ENCODE measurements at regions not wholly inside any gene's neighbourhood (a gene's known extent, or its start where the extent isn't known, plus 50 kb on each side); places are given as distances from the start of the nearest gene placed in this dataset.

DNA sequence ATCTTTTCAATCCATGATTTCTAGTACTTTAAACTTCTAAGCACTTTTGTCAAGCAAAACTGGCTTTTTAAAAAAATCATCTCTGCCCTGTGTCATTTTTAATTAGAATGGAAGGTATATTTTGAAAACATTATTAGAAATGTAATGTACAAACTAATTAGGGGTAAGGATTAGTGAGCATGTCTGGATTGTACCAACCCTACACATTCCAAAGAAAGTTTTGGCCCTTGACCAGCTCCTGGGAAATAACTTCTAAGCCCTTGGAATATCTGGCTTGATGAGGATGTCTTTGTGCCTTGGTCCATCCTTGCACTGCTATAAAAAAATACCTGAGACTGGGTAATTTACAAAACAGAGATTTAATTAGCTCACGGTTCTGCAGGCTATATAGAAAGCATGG is 876.5 kb downstream of the RAPGEF2 start:
- TF ChIP-seq, protein P1, sequence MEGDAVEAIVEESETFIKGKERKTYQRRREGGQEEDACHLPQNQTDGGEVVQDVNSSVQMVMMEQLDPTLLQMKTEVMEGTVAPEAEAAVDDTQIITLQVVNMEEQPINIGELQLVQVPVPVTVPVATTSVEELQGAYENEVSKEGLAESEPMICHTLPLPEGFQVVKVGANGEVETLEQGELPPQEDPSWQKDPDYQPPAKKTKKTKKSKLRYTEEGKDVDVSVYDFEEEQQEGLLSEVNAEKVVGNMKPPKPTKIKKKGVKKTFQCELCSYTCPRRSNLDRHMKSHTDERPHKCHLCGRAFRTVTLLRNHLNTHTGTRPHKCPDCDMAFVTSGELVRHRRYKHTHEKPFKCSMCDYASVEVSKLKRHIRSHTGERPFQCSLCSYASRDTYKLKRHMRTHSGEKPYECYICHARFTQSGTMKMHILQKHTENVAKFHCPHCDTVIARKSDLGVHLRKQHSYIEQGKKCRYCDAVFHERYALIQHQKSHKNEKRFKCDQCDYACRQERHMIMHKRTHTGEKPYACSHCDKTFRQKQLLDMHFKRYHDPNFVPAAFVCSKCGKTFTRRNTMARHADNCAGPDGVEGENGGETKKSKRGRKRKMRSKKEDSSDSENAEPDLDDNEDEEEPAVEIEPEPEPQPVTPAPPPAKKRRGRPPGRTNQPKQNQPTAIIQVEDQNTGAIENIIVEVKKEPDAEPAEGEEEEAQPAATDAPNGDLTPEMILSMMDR (IDR thresholded peaks at IDR 0.05): no peak
- TF ChIP-seq POLR2AphosphoS5 (IDR thresholded peaks at IDR 0.05; ENCODE audit: low read depth, low read length): no peak
- no peak for TF ChIP-seq TCF7L2 (IDR thresholded peaks at IDR 0.05; ENCODE audit: low read depth, low read length)
- TF ChIP-seq, protein P2, sequence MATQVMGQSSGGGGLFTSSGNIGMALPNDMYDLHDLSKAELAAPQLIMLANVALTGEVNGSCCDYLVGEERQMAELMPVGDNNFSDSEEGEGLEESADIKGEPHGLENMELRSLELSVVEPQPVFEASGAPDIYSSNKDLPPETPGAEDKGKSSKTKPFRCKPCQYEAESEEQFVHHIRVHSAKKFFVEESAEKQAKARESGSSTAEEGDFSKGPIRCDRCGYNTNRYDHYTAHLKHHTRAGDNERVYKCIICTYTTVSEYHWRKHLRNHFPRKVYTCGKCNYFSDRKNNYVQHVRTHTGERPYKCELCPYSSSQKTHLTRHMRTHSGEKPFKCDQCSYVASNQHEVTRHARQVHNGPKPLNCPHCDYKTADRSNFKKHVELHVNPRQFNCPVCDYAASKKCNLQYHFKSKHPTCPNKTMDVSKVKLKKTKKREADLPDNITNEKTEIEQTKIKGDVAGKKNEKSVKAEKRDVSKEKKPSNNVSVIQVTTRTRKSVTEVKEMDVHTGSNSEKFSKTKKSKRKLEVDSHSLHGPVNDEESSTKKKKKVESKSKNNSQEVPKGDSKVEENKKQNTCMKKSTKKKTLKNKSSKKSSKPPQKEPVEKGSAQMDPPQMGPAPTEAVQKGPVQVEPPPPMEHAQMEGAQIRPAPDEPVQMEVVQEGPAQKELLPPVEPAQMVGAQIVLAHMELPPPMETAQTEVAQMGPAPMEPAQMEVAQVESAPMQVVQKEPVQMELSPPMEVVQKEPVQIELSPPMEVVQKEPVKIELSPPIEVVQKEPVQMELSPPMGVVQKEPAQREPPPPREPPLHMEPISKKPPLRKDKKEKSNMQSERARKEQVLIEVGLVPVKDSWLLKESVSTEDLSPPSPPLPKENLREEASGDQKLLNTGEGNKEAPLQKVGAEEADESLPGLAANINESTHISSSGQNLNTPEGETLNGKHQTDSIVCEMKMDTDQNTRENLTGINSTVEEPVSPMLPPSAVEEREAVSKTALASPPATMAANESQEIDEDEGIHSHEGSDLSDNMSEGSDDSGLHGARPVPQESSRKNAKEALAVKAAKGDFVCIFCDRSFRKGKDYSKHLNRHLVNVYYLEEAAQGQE (IDR thresholded peaks at IDR 0.05; ENCODE audit: insufficient read depth in 1 of 2, low read depth in 2 of 2, low read length in 1 of 2): no peak
- TF ChIP-seq SIN3A (IDR thresholded peaks at IDR 0.05; ENCODE audit: borderline replicate concordance, insufficient read depth, low read depth, low read length): no peak
- H3K4me1 ChIP-seq (ENCODE audit: control insufficient read depth, insufficient read depth, low read length): no peaks in the 10 kb centered on the region
- intact Hi-C loops (cut with micrococcal nuclease; ENCODE audit: unreplicated experiment): no loop called here
- H3K4me3 ChIP-seq (ENCODE audit: low read depth in 2 of 2, low read length in 2 of 2): no peak overlapping the region
- no TSS peak for BruUV-seq (replicated peaks)
- no peaks in the 10 kb centered on the region for H3K27me3 ChIP-seq (ENCODE audit: control insufficient read depth, insufficient read depth, low read length)
- in situ Hi-C loops (cut with HindIII; ENCODE audit: low pct_unique_long_range_greater_than_20kb, low sequenced_read_pairs): no loop called here
- no peaks in the 10 kb centered on the region for H3K9me3 ChIP-seq (ENCODE audit: control insufficient read depth, insufficient read depth, low read depth, low read length)
- no peak for ATAC-seq
- H3K36me3 ChIP-seq (ENCODE audit: control insufficient read depth, insufficient read depth, low read length): no peaks in the 10 kb centered on the region
- DNase-seq (ENCODE audit: low read depth, low spot score): no peak
- POLR2A ChIA-PET: no interaction called here
- no peak overlapping the region for H3K27ac ChIP-seq (ENCODE audit: low read length)
- CTCF ChIA-PET: no interaction called here

DNA sequence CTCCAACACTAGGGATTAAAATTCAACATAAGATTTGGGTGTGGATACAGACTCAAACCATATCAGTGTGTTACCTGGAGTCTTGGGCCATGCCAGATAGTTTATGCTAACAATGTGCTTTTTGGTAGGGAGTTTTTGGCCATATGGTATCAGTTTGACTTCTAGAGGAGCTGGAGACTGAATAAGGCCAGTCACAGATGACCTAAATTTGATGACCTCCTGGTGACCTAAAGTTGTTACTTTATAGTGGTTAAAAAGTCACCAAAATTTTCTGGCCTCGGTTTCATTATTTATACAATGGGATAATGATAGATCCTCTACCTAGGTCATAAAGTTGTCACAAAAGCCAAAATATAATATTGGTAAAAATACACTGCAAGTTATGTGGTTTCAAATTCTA is 877.1 kb downstream of the RAPGEF2 start:
- ChIA-PET POLR2A (no interaction called here), CTCF (no interaction called here)
- H3K27ac ChIP-seq (ENCODE audit: low read length): no peak overlapping the region
- H3K36me3 ChIP-seq (ENCODE audit: control insufficient read depth, insufficient read depth, low read length): no peaks in the 10 kb centered on the region
- H3K4me3 ChIP-seq (ENCODE audit: low read depth in 2 of 2, low read length in 2 of 2): no peak overlapping the region
- ATAC-seq (no peak), DNase-seq (ENCODE audit: low read depth, low spot score) (no peak)
- TF ChIP-seq, protein P1 (IDR thresholded peaks at IDR 0.05): no peak
- TF ChIP-seq, protein P2 (IDR thresholded peaks at IDR 0.05; ENCODE audit: insufficient read depth in 1 of 2, low read depth in 2 of 2, low read length in 1 of 2): no peak
- TF ChIP-seq POLR2AphosphoS5 (IDR thresholded peaks at IDR 0.05; ENCODE audit: low read depth, low read length) (no peak), SIN3A (IDR thresholded peaks at IDR 0.05; ENCODE audit: borderline replicate concordance, insufficient read depth, low read depth, low read length) (no peak), TCF7L2 (IDR thresholded peaks at IDR 0.05; ENCODE audit: low read depth, low read length) (no peak)
- BruUV-seq (replicated peaks): no TSS peak
- no peaks in the 10 kb centered on the region for H3K9me3 ChIP-seq (ENCODE audit: control insufficient read depth, insufficient read depth, low read depth, low read length)
- H3K27me3 ChIP-seq (ENCODE audit: control insufficient read depth, insufficient read depth, low read length): no peaks in the 10 kb centered on the region
- no peaks in the 10 kb centered on the region for H3K4me1 ChIP-seq (ENCODE audit: control insufficient read depth, insufficient read depth, low read length)
- intact Hi-C loops (cut with micrococcal nuclease; ENCODE audit: unreplicated experiment) (no loop called here), in situ Hi-C loops (cut with HindIII; ENCODE audit: low pct_unique_long_range_greater_than_20kb, low sequenced_read_pairs) (no loop called here)

All from Panc1 (cell line).